Muscle layer of colon (tissue), 2 donors: ENCODE measurements at regions not wholly inside any gene's neighbourhood (a gene's known extent, or its start where the extent isn't known, plus 50 kb on each side); places are given as distances from the start of the nearest gene placed in this dataset.

Experiments used
- H3K27ac ChIP-seq: one replicate; pipeline ENCODE4 v1.7.0; 2013; ENCODE audit warnings: low read depth, mild to moderate bottlenecking, low read length, moderate library complexity
- H3K27me3 ChIP-seq, 2 donors: one replicate each; pipeline ENCODE4 v1.7.0; 2013; ENCODE audit warnings: low read length in 2 of 2, mild to moderate bottlenecking in 2 of 2; ENCODE audit not compliant: insufficient read depth in 2 of 2, control insufficient read depth in 1 of 2
- H3K36me3 ChIP-seq: one replicate; pipeline ENCODE4 v1.7.0; 2013; ENCODE audit warnings: mild to moderate bottlenecking, low read length; ENCODE audit not compliant: insufficient read depth
- H3K4me1 ChIP-seq: one replicate; pipeline ENCODE4 v1.7.0; 2013; ENCODE audit warnings: mild to moderate bottlenecking, low read length; ENCODE audit not compliant: insufficient read depth
- H3K4me3 ChIP-seq, 2 donors: one replicate each; pipeline ENCODE4 v1.7.0; 2013; ENCODE audit warnings: low read length in 2 of 2, low read depth in 1 of 2, mild to moderate bottlenecking in 1 of 2, moderate library complexity in 1 of 2
- H3K9ac ChIP-seq: one replicate; pipeline ENCODE4 v1.7.0; 2013; ENCODE audit warnings: low read length
- H3K9me3 ChIP-seq: one replicate; pipeline ENCODE4 v1.7.0; 2013; ENCODE audit warnings: mild to moderate bottlenecking, low read length
- donor health status: abdominal sarcoma.
- donor health status: Adenocarcinoma of cecum.

DNA sequence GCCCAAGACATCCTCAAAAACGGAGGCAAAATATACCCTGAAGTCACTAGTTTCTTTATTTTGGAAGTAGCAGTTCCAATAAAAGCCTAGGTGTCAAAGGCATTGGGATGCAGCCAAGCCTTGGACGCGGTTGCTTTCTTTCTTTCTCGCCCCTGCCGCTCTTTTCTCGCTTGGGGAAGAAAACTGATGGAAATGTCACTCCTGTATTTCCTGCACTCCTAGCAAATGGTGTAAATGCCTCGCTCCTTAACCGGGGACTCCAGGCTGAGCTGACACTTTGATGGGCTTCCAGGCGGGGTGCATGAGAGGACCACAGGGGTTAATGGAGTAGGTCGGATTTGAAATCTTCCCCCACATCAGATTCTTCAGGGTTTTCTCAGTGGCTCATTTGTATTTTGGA is 114.1 kb downstream of the FOXL1 start:
- Histone ChIP-seq H3K27me3 (no peaks in the 10 kb centered on the region), H3K9me3 (no peaks in the 10 kb centered on the region), H3K4me1 (no peaks in the 10 kb centered on the region), H3K27ac (no peak overlapping the region), H3K9ac (no peak overlapping the region), H3K36me3 (no peaks in the 10 kb centered on the region), H3K4me3 (no peak overlapping the region)

DNA sequence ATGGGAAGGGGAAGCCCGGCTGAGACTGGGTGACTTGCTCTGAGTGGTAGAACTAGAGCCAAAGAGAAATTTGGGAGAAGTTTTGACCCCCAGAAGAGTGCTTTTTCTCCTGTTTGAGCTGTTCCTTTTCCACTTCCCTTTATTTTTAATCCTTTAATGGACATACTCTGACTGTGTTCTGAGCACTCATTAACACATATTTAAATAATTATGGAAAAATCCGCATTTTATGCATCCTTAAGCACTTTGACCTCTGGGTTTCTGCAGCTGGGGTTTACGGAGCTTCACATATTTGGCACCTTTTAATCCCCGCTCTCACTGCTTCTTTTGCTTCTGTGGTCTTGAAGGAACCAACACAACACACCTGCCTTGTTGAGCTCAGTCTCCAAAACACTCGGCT is 114.7 kb downstream of the FOXL1 start:
- Histone ChIP-seq H3K27me3 (no peaks in the 10 kb centered on the region), H3K9ac (no peak overlapping the region), H3K9me3 (no peaks in the 10 kb centered on the region), H3K4me1 (no peaks in the 10 kb centered on the region), H3K4me3 (no peak overlapping the region), H3K27ac (no peak overlapping the region), H3K36me3 (no peaks in the 10 kb centered on the region)

DNA sequence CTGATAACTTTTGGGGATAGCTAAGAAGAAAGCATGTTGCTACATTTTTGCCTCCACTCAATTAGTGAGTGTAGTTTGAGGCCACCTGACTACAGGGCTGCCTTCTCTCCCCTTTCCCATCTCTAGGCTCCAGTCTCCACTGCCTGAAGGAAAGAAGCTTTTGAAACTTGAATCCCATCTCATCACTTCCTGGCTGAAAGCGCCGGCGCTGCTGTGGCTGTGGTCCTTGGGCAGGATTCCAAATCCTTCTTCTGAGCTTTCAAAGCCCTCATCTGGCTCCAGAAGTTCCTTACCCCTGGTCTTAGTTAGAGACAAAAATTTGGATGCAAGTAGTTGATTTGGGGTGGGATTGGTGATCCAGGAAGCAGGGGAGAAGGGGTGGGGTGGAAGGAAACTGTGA is 119.4 kb downstream of the FOXL1 start:
- H3K27me3 ChIP-seq = no peaks in the 10 kb centered on the region
- no peaks in the 10 kb centered on the region for H3K36me3 ChIP-seq
- no peak overlapping the region for H3K9ac ChIP-seq
- H3K27ac ChIP-seq = no peak overlapping the region
- no peaks in the 10 kb centered on the region for H3K4me1 ChIP-seq
- no peak overlapping the region for H3K4me3 ChIP-seq
- no peaks in the 10 kb centered on the region for H3K9me3 ChIP-seq

DNA sequence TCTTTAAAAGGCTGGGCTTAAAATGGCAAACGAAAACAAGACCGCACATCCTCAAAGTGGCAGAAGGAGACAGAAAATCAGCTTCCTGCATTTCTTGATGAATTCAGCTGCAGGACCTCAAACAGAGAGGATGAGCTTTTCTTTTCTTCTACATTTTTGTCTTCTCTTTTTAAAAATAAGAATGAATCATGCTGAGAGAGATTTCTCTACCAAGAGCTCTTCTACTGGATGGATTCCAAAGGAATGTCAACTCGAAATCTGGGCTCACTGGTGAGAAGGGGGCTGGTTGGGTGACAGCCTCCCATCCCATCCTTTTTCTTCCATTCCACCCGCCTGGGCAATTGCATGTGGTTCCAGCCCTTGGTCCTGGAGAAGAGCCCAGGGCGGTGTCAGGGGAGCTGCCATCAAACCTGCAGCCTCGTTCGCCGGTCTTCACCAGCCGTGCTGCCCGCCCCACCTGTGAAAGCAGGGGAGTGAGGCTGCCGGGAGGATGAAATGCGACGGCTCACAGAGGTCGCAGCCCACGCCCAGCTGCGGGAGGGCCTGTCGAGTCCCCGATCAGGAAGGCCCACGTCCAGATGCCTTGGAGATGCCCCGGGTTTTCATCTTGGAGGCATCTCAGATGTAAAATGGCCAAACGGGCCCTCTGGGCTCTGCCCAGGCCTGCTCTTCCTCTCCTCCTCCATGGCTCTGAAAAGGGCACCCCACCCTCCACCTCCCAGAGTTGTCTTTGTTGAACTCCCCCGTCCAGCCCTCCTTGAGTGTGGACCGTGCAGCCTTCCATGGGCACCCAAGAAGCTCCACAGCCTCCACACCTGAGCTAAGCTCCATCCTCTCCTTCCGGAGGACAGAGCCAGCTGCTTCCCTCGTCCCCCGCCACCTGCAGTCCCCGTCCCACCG is 121.9 kb downstream of the FOXL1 start:
- no peaks in the 10 kb centered on the region for H3K9me3 ChIP-seq
- H3K27me3 ChIP-seq = no peaks in the 10 kb centered on the region
- no peak overlapping the region for H3K9ac ChIP-seq
- H3K4me1 ChIP-seq = no peaks in the 10 kb centered on the region
- no peaks in the 10 kb centered on the region for H3K36me3 ChIP-seq
- H3K27ac ChIP-seq = no peak overlapping the region
- H3K4me3 ChIP-seq = no peak overlapping the region

DNA sequence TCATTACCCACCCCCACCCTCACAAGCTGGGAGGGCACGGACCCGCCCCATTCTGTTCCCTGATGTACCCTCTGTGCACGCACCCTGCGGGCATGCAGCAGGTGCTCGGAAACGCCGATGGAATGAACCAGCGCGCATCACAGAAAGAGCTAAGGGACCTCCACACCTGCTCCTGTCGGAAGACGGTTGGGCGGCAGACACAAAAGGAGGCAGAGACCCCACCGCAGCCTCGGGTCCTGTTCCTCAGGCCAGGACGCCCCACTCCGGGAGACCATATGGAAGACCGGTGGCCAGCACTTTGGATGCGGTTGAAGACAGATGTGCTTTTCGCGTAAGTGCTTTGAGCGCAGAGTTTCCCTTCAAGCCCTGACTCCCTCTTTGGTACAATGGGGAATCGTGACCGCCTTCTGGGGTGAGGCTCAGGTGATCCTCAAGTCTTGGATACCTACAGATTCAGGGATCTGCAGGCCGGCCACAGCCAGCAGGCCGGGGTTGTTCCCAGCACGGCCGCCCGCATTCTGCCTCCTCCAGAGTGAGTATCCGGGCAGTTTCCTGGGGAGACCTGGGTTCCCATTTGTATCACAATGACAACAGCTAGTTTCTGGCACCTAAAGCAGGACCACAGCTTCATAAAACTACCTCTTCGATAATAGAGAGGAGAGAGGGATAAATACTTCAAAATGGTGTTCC is 123.1 kb downstream of the FOXL1 start:
- Histone ChIP-seq H3K27me3 (no peaks in the 10 kb centered on the region), H3K4me1 (no peaks in the 10 kb centered on the region), H3K4me3 (no peak overlapping the region), H3K9me3 (no peaks in the 10 kb centered on the region), H3K9ac (no peak overlapping the region), H3K36me3 (no peaks in the 10 kb centered on the region), H3K27ac (no peak overlapping the region)

DNA sequence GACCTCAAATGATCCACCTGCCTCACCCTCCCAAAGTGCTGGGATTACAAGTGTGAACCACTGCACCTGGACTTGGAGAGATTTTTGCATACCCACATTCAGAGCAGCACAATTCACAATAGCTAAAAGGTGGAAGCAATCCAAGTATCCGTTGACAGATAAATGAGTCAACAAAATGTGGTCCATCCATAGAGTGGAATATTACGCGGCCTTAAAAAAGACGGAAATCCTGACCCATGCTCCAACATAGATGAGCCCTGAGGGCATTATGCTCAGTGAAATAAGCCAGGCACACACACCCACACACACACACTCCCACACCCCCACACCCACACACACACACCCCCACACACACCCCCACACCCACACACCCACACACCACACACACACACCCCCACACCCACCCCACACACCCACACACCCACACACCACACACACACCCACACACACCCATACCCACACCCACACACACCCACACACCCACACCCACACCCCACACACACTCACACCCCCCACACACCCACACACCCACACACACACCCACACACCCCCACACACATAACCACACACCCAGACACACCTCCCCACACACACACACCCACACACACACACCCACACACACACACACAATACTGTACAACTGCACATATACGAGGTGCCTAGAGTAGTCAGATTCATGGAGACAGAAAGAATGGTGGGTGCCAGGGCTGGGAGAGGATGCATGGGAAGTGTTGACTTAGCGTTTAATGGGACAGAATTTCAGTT is 124.7 kb downstream of the FOXL1 start:
- no peaks in the 10 kb centered on the region for H3K27me3 ChIP-seq
- no peaks in the 10 kb centered on the region for H3K36me3 ChIP-seq
- no peak overlapping the region for H3K9ac ChIP-seq
- H3K27ac ChIP-seq = no peak overlapping the region
- no peak overlapping the region for H3K4me3 ChIP-seq
- H3K9me3 ChIP-seq = no peaks in the 10 kb centered on the region
- no peaks in the 10 kb centered on the region for H3K4me1 ChIP-seq

DNA sequence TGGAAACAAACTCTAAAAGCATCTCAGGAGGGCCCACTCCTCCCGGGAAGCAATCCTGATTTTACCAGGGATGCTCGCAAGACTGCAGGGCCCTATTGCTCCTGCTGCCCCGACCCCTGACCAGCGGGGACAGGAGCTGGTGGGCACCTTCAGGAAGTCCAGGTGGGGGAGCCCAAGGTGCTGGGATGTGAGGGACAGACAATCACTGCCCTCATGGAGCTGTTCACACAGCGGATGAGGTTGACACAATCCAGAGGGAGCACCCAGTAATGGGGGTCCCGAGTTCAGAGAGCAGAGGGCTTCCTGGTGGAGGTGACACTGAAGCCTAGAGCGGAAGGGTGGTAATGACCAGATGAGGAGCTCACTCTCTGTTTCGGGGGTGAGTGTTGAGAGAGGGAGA is 126.2 kb downstream of the FOXL1 start:
- Histone ChIP-seq H3K9ac (no peak overlapping the region), H3K9me3 (no peaks in the 10 kb centered on the region), H3K36me3 (no peaks in the 10 kb centered on the region), H3K27ac (no peak overlapping the region), H3K4me1 (no peaks in the 10 kb centered on the region), H3K27me3 (peaks cover 0 to 5% of the 10 kb centered on the region in 2 donors), H3K4me3 (no peak overlapping the region)

DNA sequence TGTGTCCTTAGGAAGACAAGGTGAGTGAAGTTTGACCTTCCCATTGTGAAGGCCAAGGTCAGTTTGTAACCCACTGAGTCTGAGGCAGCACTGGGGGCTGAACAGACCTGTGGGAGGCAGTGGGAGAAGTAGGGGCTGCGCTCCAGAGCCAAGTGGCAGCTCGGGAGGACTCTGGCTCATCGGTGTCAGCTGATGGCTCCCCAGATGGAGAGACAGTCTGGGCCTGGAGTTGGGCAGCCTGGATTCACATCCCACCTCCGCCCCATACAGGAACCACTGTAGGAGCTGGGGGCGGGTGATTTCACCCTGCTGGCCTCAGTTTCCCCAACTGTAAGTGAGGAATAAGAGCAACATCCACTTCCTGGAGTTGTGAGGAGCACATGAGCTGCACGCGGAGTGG is 128.4 kb downstream of the FOXL1 start:
- Histone ChIP-seq H3K27ac (no peak overlapping the region), H3K27me3 (peaks cover 0 to 11% of the 10 kb centered on the region in 2 donors), H3K4me1 (no peaks in the 10 kb centered on the region), H3K4me3 (no peak overlapping the region), H3K9ac (no peak overlapping the region), H3K36me3 (no peaks in the 10 kb centered on the region), H3K9me3 (no peaks in the 10 kb centered on the region)

DNA sequence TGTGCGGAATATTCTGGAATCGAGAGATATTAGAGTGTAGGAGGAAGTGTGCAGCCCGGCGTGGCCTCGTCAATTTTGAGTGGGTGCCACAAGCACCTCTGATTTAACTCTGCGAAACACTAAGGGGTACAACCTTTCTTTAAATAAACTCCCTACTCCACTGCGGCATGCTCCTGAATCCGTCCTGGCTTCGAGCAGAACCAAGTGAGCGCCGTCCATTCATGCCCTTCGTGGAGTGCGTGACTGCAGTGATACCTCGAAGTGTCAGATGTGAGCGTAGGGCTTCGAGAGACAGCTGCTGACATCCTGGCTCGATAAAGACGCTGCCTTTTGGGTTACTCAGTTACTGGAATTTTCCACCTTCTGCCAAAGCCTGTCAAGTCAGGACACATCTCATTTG is 128.8 kb downstream of the FOXL1 start:
- Histone ChIP-seq H3K36me3 (no peaks in the 10 kb centered on the region), H3K27me3 (peaks cover 0 to 11% of the 10 kb centered on the region in 2 donors), H3K9ac (no peak overlapping the region), H3K4me1 (no peaks in the 10 kb centered on the region), H3K4me3 (no peak overlapping the region), H3K27ac (no peak overlapping the region), H3K9me3 (no peaks in the 10 kb centered on the region)

DNA sequence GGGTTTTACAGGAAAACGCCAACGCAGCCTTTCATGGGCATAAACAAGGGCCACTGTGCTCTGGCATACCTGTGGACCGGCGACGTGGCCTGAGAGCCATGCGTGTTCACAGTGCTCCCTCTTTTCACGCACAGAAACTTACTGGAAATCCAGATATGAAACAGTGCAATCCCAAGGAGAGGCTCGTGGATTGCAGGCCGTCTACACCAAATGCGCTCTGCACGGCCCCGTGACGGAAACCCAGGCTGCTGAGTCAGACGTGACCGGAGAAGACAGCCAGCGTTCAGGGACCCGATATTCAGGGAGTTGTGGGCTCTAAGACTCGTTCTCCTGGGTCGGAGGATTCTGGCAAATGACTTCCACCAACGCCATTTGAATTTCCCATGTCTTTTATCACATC is 129.2 kb downstream of the FOXL1 start:
- no peak overlapping the region for H3K9ac ChIP-seq
- H3K9me3 ChIP-seq = no peaks in the 10 kb centered on the region
- peaks cover 0 to 11% of the 10 kb centered on the region in 2 donors for H3K27me3 ChIP-seq

DNA sequence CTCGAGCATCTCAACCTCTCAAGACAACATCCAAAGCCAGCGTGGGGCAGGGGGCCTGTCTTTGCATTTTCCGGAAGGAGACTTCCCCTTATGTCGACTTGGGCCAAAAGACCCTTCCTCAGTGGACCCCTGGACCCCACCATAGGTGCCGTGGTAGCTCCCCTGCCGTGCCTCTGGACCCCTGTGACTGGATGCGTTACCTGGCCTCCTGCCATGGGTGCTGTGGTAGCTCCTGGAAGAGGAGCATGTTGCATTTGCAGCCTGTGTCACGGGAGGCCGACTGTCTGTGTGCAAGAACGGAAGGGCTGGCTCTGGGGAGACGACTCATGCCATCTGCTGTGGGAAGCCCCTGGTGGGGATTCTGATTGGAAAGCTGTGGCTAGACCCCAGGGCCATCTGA is 130.1 kb downstream of the FOXL1 start:
- Histone ChIP-seq H3K4me3 (no peak overlapping the region), H3K9ac (no peak overlapping the region), H3K9me3 (no peaks in the 10 kb centered on the region), H3K4me1 (no peaks in the 10 kb centered on the region), H3K36me3 (no peaks in the 10 kb centered on the region), H3K27me3 (peaks cover 0 to 11% of the 10 kb centered on the region in 2 donors), H3K27ac (no peak overlapping the region)

More for the DNA sequence above, 129.2 kb downstream of the FOXL1 start:
- H3K4me1 ChIP-seq = no peaks in the 10 kb centered on the region
- no peak overlapping the region for H3K27ac ChIP-seq
- no peak overlapping the region for H3K4me3 ChIP-seq
- no peaks in the 10 kb centered on the region for H3K36me3 ChIP-seq
